Loucy (cell line): ENCODE measurements at regions not wholly inside any gene's neighbourhood (a gene's known extent, or its start where the extent isn't known, plus 50 kb on each side); places are given as distances from the start of the nearest gene placed in this dataset.
"Not testable (repeated sequence)": the region's sequence is repeated elsewhere in the genome, so short reads cannot be mapped to it uniquely, and the experiment has no call there.

Experiments
- H2AFZ ChIP-seq: fragments of 200-600 bp; sonication (generic); 2 replicates; pipeline ENCODE4 v1.6.0; 2016; ENCODE audit warnings: antibody characterized with exemption, mild to moderate bottlenecking, low read length, moderate library complexity
- H3F3A ChIP-seq: fragments of 200-600 bp; 2 replicates; pipeline ENCODE4 v1.6.0; 2016; ENCODE audit warnings: antibody characterized with exemption, low read depth, mild to moderate bottlenecking
- H3K27me3 ChIP-seq: fragments of 200-600 bp; sonication (generic); 2 replicates; pipeline ENCODE4 v1.6.1; 2014; ENCODE audit warnings: low read length, mild to moderate bottlenecking; ENCODE audit not compliant: insufficient read depth, poor library complexity, severe bottlenecking
- H3K36me3 ChIP-seq: fragments of 200-600 bp; sonication (generic); 2 replicates; pipeline ENCODE4 v1.6.1; 2016; ENCODE audit warnings: low read length; ENCODE audit not compliant: insufficient read depth
- H3K4me1 ChIP-seq: fragments of 200-600 bp; sonication (generic); 2 replicates; pipeline ENCODE4 v1.5.1; 2014; ENCODE audit warnings: low read length, mild to moderate bottlenecking; ENCODE audit not compliant: insufficient read depth, poor library complexity, severe bottlenecking
- H3K4me2 ChIP-seq: fragments of 200-600 bp; sonication (generic); 2 replicates; pipeline ENCODE4 v1.6.0; 2014; ENCODE audit warnings: antibody characterized with exemption, low read length, low read depth, mild to moderate bottlenecking; ENCODE audit not compliant: poor library complexity, severe bottlenecking
- H3K4me3 ChIP-seq: fragments of 200-600 bp; sonication (generic); 2 replicates; pipeline ENCODE4 v1.5.1; 2014; ENCODE audit warnings: low read length, mild to moderate bottlenecking, mixed read lengths; ENCODE audit not compliant: poor library complexity, severe bottlenecking
- H3K79me2 ChIP-seq: fragments of 200-600 bp; sonication (generic); 2 replicates; pipeline ENCODE4 v1.6.1; 2014; ENCODE audit warnings: low read length; ENCODE audit not compliant: insufficient read depth
- H3K9ac ChIP-seq: fragments of 200-600 bp; sonication (generic); 2 replicates; pipeline ENCODE4 v1.6.0; 2014; ENCODE audit warnings: mild to moderate bottlenecking, low read depth, low read length, moderate library complexity; ENCODE audit not compliant: poor library complexity, severe bottlenecking
- H3K9me2 ChIP-seq: fragments of 200-600 bp; sonication (generic); replicated peaks from 2 replicates; pipeline ENCODE4 v1.6.1; 2016; ENCODE audit warnings: low read depth, low read length, mixed read lengths
- H3K9me3 ChIP-seq: fragments of 200-600 bp; sonication (generic); 2 replicates; pipeline ENCODE4 v1.6.1; 2014; ENCODE audit warnings: mild to moderate bottlenecking, antibody characterized with exemption, low read length, low read depth; ENCODE audit not compliant: insufficient read depth
- H4K20me1 ChIP-seq: fragments of 200-600 bp; sonication (generic); 2 replicates; pipeline ENCODE4 v1.6.0; 2014; ENCODE audit warnings: antibody characterized with exemption, low read length, mild to moderate bottlenecking; ENCODE audit not compliant: insufficient read depth, poor library complexity, severe bottlenecking
- EZH2phosphoT487 ChIP-seq: fragments of 200-600 bp; IDR thresholded peaks from 2 replicates; pipeline ENCODE4 v1.6.1; 2018; ENCODE audit warnings: antibody characterized with exemption, mild to moderate bottlenecking, moderate library complexity, borderline replicate concordance
- TF ChIP-seq, protein P1 (sequence below): fragments of 200-600 bp; sonication (generic); conservative IDR thresholded peaks from 2 replicates; pipeline ENCODE4 v1.5.1; 2014; ENCODE audit warnings: mild to moderate bottlenecking, antibody characterized with exemption, low read length

DNA sequence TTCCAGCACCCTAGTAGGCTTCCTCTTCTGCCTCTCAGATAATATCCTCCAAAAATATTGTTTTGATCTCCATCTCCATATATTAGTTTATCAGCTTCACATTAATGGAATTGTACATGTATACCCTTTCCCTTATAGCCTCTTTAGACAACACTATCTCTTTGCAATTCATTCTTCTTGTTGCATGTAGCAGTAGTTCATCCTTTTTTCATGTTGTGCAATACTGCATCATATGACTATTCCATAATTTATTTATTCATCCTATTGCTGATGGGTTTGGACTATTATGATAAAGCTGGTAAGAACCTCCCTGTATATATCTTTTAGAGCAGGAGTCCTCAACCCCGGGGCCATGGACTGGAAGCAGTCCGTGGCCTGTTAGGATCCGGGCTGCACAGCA is 148.2 kb upstream of the FAT1 start:
- Histone ChIP-seq H3K4me1 (no peaks in the 10 kb centered on the region), H3K4me2 (no peak overlapping the region), H2AFZ (no peak overlapping the region), H3F3A (no peaks in the 10 kb centered on the region), H3K79me2 (no peaks in the 10 kb centered on the region), H3K9me2 (no peaks in the 10 kb centered on the region), H3K4me3 (no peak overlapping the region), H3K9ac (no peak overlapping the region), H3K9me3 (0 out of 2 replicates have a peak, but pooled peaks cover 10% of the 10 kb centered on the region), H4K20me1 (no peaks in the 10 kb centered on the region), H3K36me3 (no peaks in the 10 kb centered on the region), H3K27me3 (no peaks in the 10 kb centered on the region)
- no peak for TF ChIP-seq EZH2phosphoT487
- TF ChIP-seq, protein P1, sequence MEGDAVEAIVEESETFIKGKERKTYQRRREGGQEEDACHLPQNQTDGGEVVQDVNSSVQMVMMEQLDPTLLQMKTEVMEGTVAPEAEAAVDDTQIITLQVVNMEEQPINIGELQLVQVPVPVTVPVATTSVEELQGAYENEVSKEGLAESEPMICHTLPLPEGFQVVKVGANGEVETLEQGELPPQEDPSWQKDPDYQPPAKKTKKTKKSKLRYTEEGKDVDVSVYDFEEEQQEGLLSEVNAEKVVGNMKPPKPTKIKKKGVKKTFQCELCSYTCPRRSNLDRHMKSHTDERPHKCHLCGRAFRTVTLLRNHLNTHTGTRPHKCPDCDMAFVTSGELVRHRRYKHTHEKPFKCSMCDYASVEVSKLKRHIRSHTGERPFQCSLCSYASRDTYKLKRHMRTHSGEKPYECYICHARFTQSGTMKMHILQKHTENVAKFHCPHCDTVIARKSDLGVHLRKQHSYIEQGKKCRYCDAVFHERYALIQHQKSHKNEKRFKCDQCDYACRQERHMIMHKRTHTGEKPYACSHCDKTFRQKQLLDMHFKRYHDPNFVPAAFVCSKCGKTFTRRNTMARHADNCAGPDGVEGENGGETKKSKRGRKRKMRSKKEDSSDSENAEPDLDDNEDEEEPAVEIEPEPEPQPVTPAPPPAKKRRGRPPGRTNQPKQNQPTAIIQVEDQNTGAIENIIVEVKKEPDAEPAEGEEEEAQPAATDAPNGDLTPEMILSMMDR: no peak

DNA sequence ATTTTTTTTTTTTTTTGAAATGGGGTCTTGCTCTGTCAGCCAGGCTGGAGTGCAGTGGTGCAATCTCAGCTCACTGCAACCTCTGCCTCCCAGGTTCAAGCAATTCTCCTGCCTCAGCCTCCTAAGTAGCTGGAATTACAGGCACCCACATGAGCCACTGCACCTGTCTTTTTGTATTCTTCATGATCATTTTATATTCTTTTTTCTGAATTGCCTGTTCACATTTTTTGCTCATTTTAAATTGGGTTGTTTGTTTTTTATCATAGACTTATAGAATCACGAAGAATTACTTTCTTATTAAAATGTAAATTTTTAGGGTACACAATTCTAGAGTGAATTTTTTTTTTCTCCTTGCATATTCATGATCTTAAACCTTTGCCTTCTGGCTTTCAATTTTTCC is 149.4 kb upstream of the FAT1 start:
- not testable (repeated sequence) for H4K20me1 ChIP-seq, H3K9me2 ChIP-seq, H3K4me2 ChIP-seq, H3K4me3 ChIP-seq, H3K36me3 ChIP-seq, H3K9ac ChIP-seq, H3F3A ChIP-seq, H3K4me1 ChIP-seq, H3K27me3 ChIP-seq, H2AFZ ChIP-seq, H3K79me2 ChIP-seq, H3K9me3 ChIP-seq

DNA sequence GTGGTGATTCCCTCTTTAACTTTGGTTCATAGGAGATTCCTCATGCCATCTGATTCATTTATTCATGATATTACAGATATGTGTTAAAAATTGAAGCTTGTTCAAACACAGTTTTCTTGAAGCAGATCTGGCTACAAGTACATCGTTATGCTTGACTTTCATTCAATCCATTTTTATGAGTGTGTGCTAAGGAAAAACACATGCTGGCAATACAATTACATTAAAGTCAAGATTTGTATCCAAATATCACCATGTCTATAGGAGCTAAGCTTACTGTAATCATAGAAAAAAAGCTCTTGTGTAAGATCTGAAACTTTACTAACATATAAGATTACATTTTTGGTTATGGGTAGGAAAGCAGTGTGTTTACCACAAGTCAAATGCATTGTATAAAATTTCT is 151.8 kb upstream of the FAT1 start:
- H3K4me2 ChIP-seq: no peak overlapping the region
- H3K9ac ChIP-seq: no peak overlapping the region
- H3K36me3 ChIP-seq: no peaks in the 10 kb centered on the region
- H3K27me3 ChIP-seq: no peaks in the 10 kb centered on the region
- H3K79me2 ChIP-seq: no peaks in the 10 kb centered on the region
- H3K4me1 ChIP-seq: no peaks in the 10 kb centered on the region
- no peak overlapping the region for H3K4me3 ChIP-seq
- H2AFZ ChIP-seq: no peak overlapping the region
- H3F3A ChIP-seq: no peaks in the 10 kb centered on the region
- no peaks in the 10 kb centered on the region for H4K20me1 ChIP-seq
- TF ChIP-seq EZH2phosphoT487: no peak
- TF ChIP-seq, protein P1: no peak
- no peaks in the 10 kb centered on the region for H3K9me2 ChIP-seq
- H3K9me3 ChIP-seq: 0 out of 2 replicates have a peak, but pooled peaks cover 10% of the 10 kb centered on the region

DNA sequence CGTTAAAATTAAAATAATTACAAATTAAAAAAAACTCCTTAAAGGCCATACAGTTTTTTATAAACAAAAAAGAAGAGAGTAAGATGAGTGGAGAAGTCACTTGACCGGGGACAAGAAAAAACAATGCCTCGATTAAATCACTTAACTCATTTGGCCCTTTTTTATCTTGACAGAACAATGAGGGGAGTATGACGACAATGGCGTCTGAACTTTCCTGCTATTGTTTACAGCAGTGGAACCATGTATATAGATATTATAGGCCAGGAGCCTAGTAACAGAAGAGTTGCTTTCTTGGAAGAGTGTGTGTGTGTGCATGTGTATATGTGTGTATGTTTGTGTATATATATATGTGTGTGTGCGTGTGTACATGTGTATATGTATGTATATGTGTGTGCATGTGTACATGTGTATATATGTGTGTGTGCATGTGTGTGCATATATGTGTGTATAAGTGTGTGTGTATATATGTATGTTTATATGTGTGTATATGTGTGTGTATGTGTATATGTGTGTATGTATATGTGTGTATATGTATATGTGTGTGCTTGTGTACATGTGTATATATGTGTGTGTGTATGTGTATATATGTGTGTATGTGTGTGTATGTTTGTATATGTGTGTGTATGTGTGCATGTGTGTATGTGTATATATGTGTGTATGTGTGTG is 153.4 kb upstream of the FAT1 start:
- H3F3A ChIP-seq: no peaks in the 10 kb centered on the region
- no peaks in the 10 kb centered on the region for H4K20me1 ChIP-seq
- H3K4me1 ChIP-seq: no peaks in the 10 kb centered on the region

More for the DNA sequence above, 153.4 kb upstream of the FAT1 start:
- no peaks in the 10 kb centered on the region for H3K79me2 ChIP-seq
- H2AFZ ChIP-seq: no peak overlapping the region
- H3K9me2 ChIP-seq: no peaks in the 10 kb centered on the region
- H3K4me2 ChIP-seq: no peak overlapping the region
- no peaks in the 10 kb centered on the region for H3K27me3 ChIP-seq
- no peak for TF ChIP-seq EZH2phosphoT487
- TF ChIP-seq, protein P1: no peak
- H3K9me3 ChIP-seq: 0 out of 2 replicates have a peak, but pooled peaks cover 3% of the 10 kb centered on the region
- no peak overlapping the region for H3K9ac ChIP-seq
- H3K4me3 ChIP-seq: no peak overlapping the region
- no peaks in the 10 kb centered on the region for H3K36me3 ChIP-seq
